ENCODE measurements at regions not wholly inside any gene's neighbourhood (a gene's known extent, or its start where the extent isn't known, plus 50 kb on each side); places are given as distances from the start of the nearest gene placed in this dataset.

- ATAC-seq (no peak), DNase-seq (ENCODE audit: low spot score) (no peak)
- Mint-ChIP-seq H3K27ac (no peak overlapping the region), H3K4me3 (no peak overlapping the region), H3K9me3 (no peaks in the 10 kb centered on the region), H3K36me3 (no peaks in the 10 kb centered on the region), H3K4me1 (peaks cover 22% of the 10 kb centered on the region), H3K27me3 (ENCODE audit: low read depth) (peaks cover 2% of the 10 kb centered on the region)
- TF ChIP-seq SP1 (CRISPR knock-in tag; conservative IDR thresholded peaks at IDR 0.05) (no peak), CTCF (IDR thresholded peaks at IDR 0.05) (no peak), ESRRA (CRISPR knock-in tag; IDR thresholded peaks at IDR 0.05; ENCODE audit: borderline replicate concordance) (no peak), ZNF425 (CRISPR knock-in tag; conservative IDR thresholded peaks at IDR 0.05) (no peak), ZNF121 (CRISPR knock-in tag; IDR thresholded peaks at IDR 0.05) (no peak), KAT7 (CRISPR knock-in tag; IDR thresholded peaks at IDR 0.05; ENCODE audit: borderline replicate concordance) (no peak), FOXP1 (CRISPR knock-in tag; IDR thresholded peaks at IDR 0.05; ENCODE audit: borderline replicate concordance) (no peak), ETV6 (CRISPR knock-in tag; IDR thresholded peaks at IDR 0.05) (no peak)
- CTCF ChIA-PET, result no interaction called here
- POLR2A ChIA-PET, result no interaction called here
These were observed 245.9 kb downstream of the NSUN3 start for GRCh38 chr3:94308767-94309166.

- H3K27ac Mint-ChIP-seq, result no peak overlapping the region
These were observed 247.7 kb downstream of the NSUN3 start for GRCh38 chr3:94310341-94311135.

More at GRCh38 chr3:94310341-94311135, 247.7 kb downstream of the NSUN3 start:
- Mint-ChIP-seq H3K4me1 (peaks cover 15% of the 10 kb centered on the region), H3K9me3 (no peaks in the 10 kb centered on the region), H3K27me3 (ENCODE audit: low read depth) (peaks cover 2% of the 10 kb centered on the region), H3K36me3 (no peaks in the 10 kb centered on the region), H3K4me3 (no peak overlapping the region)
- POLR2A ChIA-PET, result no interaction called here
- DNase-seq (ENCODE audit: low spot score), result no peak
- TF ChIP-seq ZNF396 (CRISPR knock-in tag; IDR thresholded peaks at IDR 0.05; ENCODE audit: borderline replicate concordance), result no peak
- TF ChIP-seq MYBL2 (CRISPR knock-in tag; IDR thresholded peaks at IDR 0.05), result no peak
- TF ChIP-seq RORB (CRISPR knock-in tag; IDR thresholded peaks at IDR 0.05), result no peak
- TF ChIP-seq ATF2 (CRISPR knock-in tag; IDR thresholded peaks at IDR 0.05; ENCODE audit: borderline replicate concordance, low read depth), result no peak
- TF ChIP-seq STAT6 (CRISPR knock-in tag; conservative IDR thresholded peaks at IDR 0.05; ENCODE audit: low read depth), result no peak
- TF ChIP-seq EMX1 (CRISPR knock-in tag; IDR thresholded peaks at IDR 0.05), result no peak
- no peak for TF ChIP-seq MXD4 (CRISPR knock-in tag; IDR thresholded peaks at IDR 0.05; ENCODE audit: borderline replicate concordance)
- no peak for TF ChIP-seq ZNF425 (CRISPR knock-in tag; conservative IDR thresholded peaks at IDR 0.05)
- TF ChIP-seq CDX4 (CRISPR knock-in tag; IDR thresholded peaks at IDR 0.05; ENCODE audit: borderline replicate concordance), result no peak
- ATAC-seq, result no peak
- CTCF ChIA-PET, result no interaction called here

Data from WTC11 (cell line).